Kidney epithelial cell (primary cell): ENCODE measurements at regions not wholly inside any gene's neighbourhood (a gene's known extent, or its start where the extent isn't known, plus 50 kb on each side); places are given as distances from the start of the nearest gene placed in this dataset.

ENCODE experiments used
- DNase-seq: peaks from one replicate; pipeline ENCODE4 v3.0.0-alpha.2; 2010; ENCODE audit warnings: low read depth
- H3K27me3 ChIP-seq: 2 replicates; pipeline ENCODE4 v1.6.0; 2011; ENCODE audit warnings: low read length; ENCODE audit not compliant: control insufficient read depth, insufficient read depth
- H3K36me3 ChIP-seq: 2 replicates; pipeline ENCODE4 v1.5.1; 2011; ENCODE audit warnings: low read length; ENCODE audit not compliant: control insufficient read depth, insufficient read depth
- H3K4me3 ChIP-seq: 2 replicates; pipeline ENCODE4 v1.5.1; 2011; ENCODE audit warnings: low read depth, mild to moderate bottlenecking, control low read depth, low read length
- TF ChIP-seq, protein P1 (sequence below): IDR thresholded peaks from 2 replicates; pipeline ENCODE4 v1.5.1; 2011; ENCODE audit warnings: mild to moderate bottlenecking, moderate library complexity, low read length, control low read depth, inconsistent platforms; ENCODE audit not compliant: insufficient read depth, poor library complexity, severe bottlenecking

DNA sequence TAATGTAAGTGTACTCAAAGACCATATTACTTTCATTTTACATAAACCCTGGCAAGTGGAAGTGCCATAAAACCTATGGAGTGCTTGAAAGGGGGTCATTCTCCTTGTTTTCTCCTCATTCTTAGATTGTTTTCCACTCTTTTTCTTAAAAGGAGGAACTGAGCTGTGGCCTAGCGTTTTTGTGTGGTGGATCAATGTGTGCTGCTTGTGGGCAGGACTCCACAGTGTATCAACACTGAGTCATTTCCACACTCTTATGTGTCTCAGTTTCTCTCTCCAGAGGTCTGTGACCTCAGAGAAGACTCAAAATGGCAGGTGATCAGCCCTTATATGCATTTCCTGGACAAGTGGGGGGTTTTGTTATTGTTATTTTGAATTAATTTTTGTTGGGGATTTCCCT lies 516.1 kb upstream of the CDH10 start:
- TF ChIP-seq, protein P1, sequence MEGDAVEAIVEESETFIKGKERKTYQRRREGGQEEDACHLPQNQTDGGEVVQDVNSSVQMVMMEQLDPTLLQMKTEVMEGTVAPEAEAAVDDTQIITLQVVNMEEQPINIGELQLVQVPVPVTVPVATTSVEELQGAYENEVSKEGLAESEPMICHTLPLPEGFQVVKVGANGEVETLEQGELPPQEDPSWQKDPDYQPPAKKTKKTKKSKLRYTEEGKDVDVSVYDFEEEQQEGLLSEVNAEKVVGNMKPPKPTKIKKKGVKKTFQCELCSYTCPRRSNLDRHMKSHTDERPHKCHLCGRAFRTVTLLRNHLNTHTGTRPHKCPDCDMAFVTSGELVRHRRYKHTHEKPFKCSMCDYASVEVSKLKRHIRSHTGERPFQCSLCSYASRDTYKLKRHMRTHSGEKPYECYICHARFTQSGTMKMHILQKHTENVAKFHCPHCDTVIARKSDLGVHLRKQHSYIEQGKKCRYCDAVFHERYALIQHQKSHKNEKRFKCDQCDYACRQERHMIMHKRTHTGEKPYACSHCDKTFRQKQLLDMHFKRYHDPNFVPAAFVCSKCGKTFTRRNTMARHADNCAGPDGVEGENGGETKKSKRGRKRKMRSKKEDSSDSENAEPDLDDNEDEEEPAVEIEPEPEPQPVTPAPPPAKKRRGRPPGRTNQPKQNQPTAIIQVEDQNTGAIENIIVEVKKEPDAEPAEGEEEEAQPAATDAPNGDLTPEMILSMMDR, result no peak
- H3K27me3 ChIP-seq, result no peaks in the 10 kb centered on the region
- H3K4me3 ChIP-seq, result no peak overlapping the region
- no peak for DNase-seq
- no peaks in the 10 kb centered on the region for H3K36me3 ChIP-seq

DNA sequence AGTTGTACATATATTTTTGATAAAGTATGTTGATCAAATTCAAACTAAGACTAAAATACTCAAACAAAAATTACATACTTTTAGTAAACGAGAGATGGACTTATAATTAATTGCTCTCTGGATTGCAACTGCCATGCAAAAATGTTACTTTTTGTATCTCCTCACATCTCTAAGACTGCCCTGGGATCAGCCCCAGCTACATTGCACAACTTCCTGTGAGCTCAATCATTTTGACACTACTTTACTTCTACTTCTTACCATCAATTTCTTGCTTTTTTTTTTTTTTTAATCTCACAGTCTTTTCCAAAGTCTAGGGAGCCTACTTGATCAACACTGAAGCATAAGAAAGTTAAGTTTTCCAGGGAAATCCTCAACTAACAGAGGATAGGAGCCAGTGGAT lies 506.0 kb upstream of the CDH10 start:
- TF ChIP-seq, protein P1, result no peak
- DNase-seq, result no peak
- Histone ChIP-seq H3K36me3 (no peaks in the 10 kb centered on the region), H3K27me3 (no peaks in the 10 kb centered on the region), H3K4me3 (no peak overlapping the region)

DNA sequence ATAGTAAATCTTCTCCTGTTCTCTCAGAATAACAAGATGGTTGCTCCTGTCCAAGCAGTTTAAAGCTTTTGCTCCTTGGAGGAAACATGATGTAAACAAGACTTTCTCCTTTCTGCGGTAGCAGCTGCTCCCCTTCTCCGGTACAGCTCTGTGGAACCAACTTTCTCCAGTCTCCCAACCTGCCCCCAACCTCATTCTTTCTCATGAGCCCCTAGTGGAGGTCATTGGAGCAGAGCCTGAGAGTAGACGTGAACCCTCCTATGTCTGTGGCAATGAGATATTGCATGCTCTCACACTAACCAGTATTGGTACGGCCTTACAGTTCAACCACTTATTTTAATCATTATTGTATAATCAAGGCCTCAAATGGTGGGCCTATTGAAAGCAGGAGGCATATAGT lies 483.8 kb upstream of the CDH10 start:
- Histone ChIP-seq H3K36me3 (no peaks in the 10 kb centered on the region), H3K27me3 (no peaks in the 10 kb centered on the region), H3K4me3 (no peak overlapping the region)
- TF ChIP-seq, protein P1, result no peak
- DNase-seq, result no peak

DNA sequence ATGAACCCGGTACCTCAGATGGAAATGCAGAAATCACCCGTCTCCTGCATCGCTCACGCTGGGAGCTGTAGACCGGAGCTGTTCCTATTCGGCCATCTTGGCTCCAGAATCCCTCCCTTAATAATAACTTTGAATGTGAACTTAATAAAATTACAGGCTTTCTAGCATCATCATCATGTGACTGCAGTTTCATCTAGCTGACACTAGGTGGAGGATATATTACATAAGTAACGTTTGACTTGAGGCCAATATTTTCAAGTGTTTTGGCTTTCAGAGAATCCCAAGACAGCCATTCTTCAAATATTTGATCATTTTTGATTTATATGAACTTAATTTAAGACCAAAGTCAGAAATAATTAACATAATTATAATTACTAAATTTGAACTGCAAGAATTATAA lies 474.9 kb upstream of the CDH10 start:
- no peak for DNase-seq
- no peak overlapping the region for H3K4me3 ChIP-seq
- TF ChIP-seq, protein P1, result peak; percentile 28
- no peaks in the 10 kb centered on the region for H3K36me3 ChIP-seq
- no peaks in the 10 kb centered on the region for H3K27me3 ChIP-seq

DNA sequence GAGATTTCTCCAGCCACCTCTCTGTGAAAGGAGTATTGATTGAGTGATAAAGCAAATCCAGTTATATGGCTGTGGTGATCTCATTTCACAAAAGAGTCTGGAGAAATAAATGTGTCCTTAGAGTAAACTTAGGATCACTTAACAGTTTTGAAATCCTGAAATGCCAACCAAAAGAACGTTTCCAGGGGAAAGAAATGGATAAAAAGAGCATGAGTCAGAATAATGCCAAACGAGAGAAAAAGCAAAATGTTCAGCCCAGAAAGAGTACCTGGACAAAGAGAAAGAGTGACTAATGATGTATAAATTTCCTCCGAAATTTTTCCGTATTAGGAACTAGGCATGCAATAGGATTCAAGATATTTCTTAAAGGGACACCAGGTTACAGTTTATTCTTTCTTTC lies 463.1 kb upstream of the CDH10 start:
- no peak for DNase-seq
- TF ChIP-seq, protein P1, result no peak
- Histone ChIP-seq H3K36me3 (no peaks in the 10 kb centered on the region), H3K27me3 (no peaks in the 10 kb centered on the region), H3K4me3 (no peak overlapping the region)

DNA sequence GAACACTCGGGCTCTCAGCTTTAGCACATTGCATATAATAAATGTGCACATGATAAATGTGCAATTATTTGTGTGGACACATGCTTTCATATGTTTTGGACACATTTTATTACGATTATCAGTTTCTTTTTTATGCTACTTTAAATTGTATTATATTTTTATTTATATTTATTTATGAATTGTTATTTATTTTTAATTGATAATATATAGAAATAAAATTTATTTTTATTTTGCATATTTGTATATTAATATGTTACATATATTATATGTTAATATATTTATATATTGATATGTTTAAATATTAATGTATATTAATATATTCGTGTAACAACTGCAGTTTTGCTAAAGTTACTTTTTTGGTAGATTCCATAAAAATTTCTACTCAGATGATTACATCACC lies 454.8 kb upstream of the CDH10 start:
- TF ChIP-seq, protein P1, result no peak
- DNase-seq, result no peak
- H3K4me3 ChIP-seq, result no peak overlapping the region
- no peaks in the 10 kb centered on the region for H3K36me3 ChIP-seq
- H3K27me3 ChIP-seq, result no peaks in the 10 kb centered on the region
